ENCODE measurements at regions not wholly inside any gene's neighbourhood (a gene's known extent, or its start where the extent isn't known, plus 50 kb on each side); places are given as distances from the start of the nearest gene placed in this dataset.

DNA sequence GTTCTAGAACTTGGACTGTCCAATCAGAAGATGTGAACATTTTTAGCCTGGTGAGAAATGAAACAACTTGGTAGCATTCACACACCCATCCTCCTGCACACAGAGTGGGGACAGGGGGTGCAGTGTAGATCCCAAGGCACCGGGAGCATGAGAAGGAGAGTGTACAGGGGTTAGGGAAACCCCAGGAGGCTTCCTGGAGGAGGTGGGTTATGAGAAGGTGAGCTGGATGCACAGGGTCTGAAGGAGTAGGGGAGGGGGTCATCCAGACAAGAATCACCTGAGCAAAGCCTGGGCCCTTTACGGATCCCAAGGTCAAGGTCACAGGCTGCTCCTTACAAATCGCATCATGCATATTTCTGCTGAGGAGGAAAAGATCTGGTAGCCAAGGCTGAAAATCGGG is 117.5 kb upstream of the TMPRSS2 start:
- CTCF ChIA-PET = no interaction called here
- Mint-ChIP-seq H3K4me1 (no peaks in the 10 kb centered on the region), H3K27ac (no peak overlapping the region), H3K9me3 (ENCODE audit: low read depth) (no peaks in the 10 kb centered on the region), H3K36me3 (no peaks in the 10 kb centered on the region), H3K27me3 (peaks cover 9% of the 10 kb centered on the region), H3K4me3 (no peak overlapping the region)
- no peak for DNase-seq
- ATAC-seq = no peak

- peaks cover 10% of the 10 kb centered on the region for H3K27me3 Mint-ChIP-seq
- no peak for ATAC-seq
- CTCF ChIA-PET = no interaction called here
Measured at GRCh38 chr21:41624674-41625310, 116.8 kb upstream of the TMPRSS2 start.

GRCh38 chr21:41623945-41624344 is 116.0 kb upstream of the TMPRSS2 start:
- no peak overlapping the region for H3K27ac Mint-ChIP-seq
- CTCF ChIA-PET = no interaction called here
- no peak overlapping the region for H3K4me3 Mint-ChIP-seq
- peaks cover 12% of the 10 kb centered on the region for H3K27me3 Mint-ChIP-seq
- DNase-seq (no peak), ATAC-seq (no peak)
- no peaks in the 10 kb centered on the region for H3K4me1 Mint-ChIP-seq
- no peaks in the 10 kb centered on the region for H3K9me3 Mint-ChIP-seq (ENCODE audit: low read depth)
- no peaks in the 10 kb centered on the region for H3K36me3 Mint-ChIP-seq

More at GRCh38 chr21:41624674-41625310, 116.8 kb upstream of the TMPRSS2 start:
- Mint-ChIP-seq H3K27ac (no peak overlapping the region), H3K4me3 (no peak overlapping the region), H3K4me1 (no peaks in the 10 kb centered on the region), H3K9me3 (ENCODE audit: low read depth) (no peaks in the 10 kb centered on the region), H3K36me3 (no peaks in the 10 kb centered on the region)
- no peak for DNase-seq

- no peaks in the 10 kb centered on the region for H3K9me3 Mint-ChIP-seq (ENCODE audit: low read depth)
- H3K36me3 Mint-ChIP-seq = no peaks in the 10 kb centered on the region
- H3K27me3 Mint-ChIP-seq = peaks cover 12% of the 10 kb centered on the region
- H3K4me3 Mint-ChIP-seq = no peak overlapping the region
- ATAC-seq (no peak), DNase-seq (no peak)
- H3K27ac Mint-ChIP-seq = no peak overlapping the region
- CTCF ChIA-PET = no interaction called here
- no peaks in the 10 kb centered on the region for H3K4me1 Mint-ChIP-seq
Measured at GRCh38 chr21:41622831-41623548, 115.0 kb upstream of the TMPRSS2 start.

DNA sequence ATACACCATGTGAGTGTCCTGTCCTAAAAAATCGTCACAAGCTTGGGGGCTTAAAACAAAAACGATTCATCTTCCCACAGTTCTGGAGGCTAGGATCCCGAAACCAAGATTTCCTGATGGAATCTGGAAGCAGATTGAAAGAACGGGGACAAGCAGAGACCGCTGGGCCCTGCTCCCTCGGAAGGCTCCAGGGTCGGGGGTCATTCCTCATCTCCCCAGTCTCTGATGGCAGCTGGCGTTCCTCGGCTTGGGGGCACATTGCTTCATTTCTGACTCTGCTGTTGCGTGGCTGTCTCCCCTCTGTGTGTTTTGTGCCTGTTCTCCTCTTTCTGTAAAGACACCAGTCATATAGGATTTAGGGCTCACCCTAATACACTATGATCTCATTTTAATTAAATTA is 114.2 kb upstream of the TMPRSS2 start:
- H3K4me1 Mint-ChIP-seq = no peaks in the 10 kb centered on the region
- DNase-seq (no peak), ATAC-seq (no peak)

DNA sequence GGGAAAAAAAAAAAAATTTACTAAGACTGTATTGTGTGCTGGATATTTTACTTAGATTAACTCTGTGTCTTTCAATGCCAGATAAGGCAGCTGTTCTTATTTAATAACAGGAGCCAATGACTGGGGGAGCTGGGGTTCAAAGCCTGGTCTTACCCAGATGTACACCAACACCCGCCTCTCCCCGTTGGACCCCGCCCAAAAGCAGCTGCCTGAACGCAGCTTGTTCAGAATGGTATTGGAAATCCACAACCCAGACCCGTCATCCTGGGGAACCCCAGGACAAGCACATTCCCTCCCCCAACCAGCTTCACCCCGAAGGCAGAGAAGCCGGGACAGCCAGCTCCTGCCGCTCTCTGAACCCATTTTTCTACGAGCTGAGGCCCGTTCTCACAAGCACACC is 113.6 kb upstream of the TMPRSS2 start:
- H3K9me3 Mint-ChIP-seq (ENCODE audit: low read depth) = no peaks in the 10 kb centered on the region
- H3K27me3 Mint-ChIP-seq = peaks cover 18% of the 10 kb centered on the region
- no peaks in the 10 kb centered on the region for H3K36me3 Mint-ChIP-seq
- no peak for ATAC-seq
- H3K27ac Mint-ChIP-seq = no peak overlapping the region
- no peak for DNase-seq
- no peak overlapping the region for H3K4me3 Mint-ChIP-seq
- CTCF ChIA-PET = interaction anchor here (0.8 kb wide), 1 partner anchor 10 kb away, joined by 3 read pairs; no protein-coding TSS in a partner anchor
- no peaks in the 10 kb centered on the region for H3K4me1 Mint-ChIP-seq

More for the DNA sequence above, 114.2 kb upstream of the TMPRSS2 start:
- Mint-ChIP-seq H3K27ac (no peak overlapping the region), H3K36me3 (no peaks in the 10 kb centered on the region), H3K27me3 (peaks cover 12% of the 10 kb centered on the region), H3K4me3 (no peak overlapping the region), H3K9me3 (ENCODE audit: low read depth) (no peaks in the 10 kb centered on the region)
- CTCF ChIA-PET = no interaction called here

DNA sequence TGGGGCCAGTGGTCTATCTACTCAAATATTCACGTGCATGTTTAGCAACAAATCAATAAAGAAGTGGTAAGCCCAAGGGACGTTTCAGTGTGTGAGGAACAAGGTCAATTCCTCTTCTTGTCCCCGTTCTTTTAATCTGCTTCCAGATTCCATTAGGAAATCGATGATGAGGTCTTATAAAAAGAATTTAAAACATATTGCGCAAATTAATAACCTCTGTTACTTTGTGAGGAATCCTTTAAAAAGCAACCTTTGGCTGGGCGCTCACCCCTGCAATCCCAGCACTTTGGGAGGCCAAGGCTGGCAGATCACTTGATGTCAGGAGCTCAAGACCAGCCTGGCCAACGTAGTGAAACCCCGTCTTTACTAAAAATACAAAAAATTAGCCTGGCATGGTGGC is 113.0 kb upstream of the TMPRSS2 start:
- Mint-ChIP-seq H3K9me3 (ENCODE audit: low read depth) (no peaks in the 10 kb centered on the region), H3K27ac (no peak overlapping the region), H3K36me3 (no peaks in the 10 kb centered on the region), H3K27me3 (peaks cover 20% of the 10 kb centered on the region), H3K4me3 (no peak overlapping the region), H3K4me1 (no peaks in the 10 kb centered on the region)
- DNase-seq (no peak), ATAC-seq (no peak)
- CTCF ChIA-PET = interaction anchor here (0.8 kb wide), 1 partner anchor 9 kb away, joined by 3 read pairs; no protein-coding TSS in a partner anchor

DNA sequence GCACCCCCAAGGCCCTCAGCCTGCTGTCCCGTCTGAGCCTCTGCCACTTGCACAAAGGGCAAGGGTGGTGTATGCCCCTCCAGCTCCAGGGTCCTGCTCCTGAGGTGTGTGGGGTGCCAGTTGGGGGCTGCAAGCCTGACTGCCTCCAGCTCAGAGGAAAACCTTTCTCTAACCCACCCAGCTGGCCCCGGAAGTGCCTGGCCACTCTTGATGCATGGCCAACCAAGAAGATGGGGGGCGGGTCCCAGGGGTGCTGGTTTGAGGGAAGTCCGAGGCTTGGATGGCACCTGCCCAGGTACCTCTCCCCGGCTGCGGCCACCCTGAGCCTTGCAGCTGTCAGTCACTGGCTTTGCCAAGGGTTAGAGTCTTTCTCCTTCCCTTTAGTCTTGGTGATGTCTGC is 112.6 kb upstream of the TMPRSS2 start:
- no peaks in the 10 kb centered on the region for H3K4me1 Mint-ChIP-seq
- H3K27ac Mint-ChIP-seq = no peak overlapping the region
- H3K27me3 Mint-ChIP-seq = peaks cover 22% of the 10 kb centered on the region
- H3K36me3 Mint-ChIP-seq = no peaks in the 10 kb centered on the region
- no peaks in the 10 kb centered on the region for H3K9me3 Mint-ChIP-seq (ENCODE audit: low read depth)
- ATAC-seq (no peak), DNase-seq (no peak)
- CTCF ChIA-PET = no interaction called here
- no peak overlapping the region for H3K4me3 Mint-ChIP-seq

- Mint-ChIP-seq H3K4me1 (no peaks in the 10 kb centered on the region), H3K27ac (no peak overlapping the region), H3K36me3 (no peaks in the 10 kb centered on the region), H3K9me3 (ENCODE audit: low read depth) (no peaks in the 10 kb centered on the region), H3K4me3 (no peak overlapping the region), H3K27me3 (peaks cover 18% of the 10 kb centered on the region)
- no peak for ATAC-seq
- DNase-seq = no peak
- CTCF ChIA-PET = interaction anchor here (0.6 to 1.5 kb wide), 3 partner anchors 201 to 679 kb away, joined by 3 to 4 read pairs (median 4); no protein-coding TSS in a partner anchor
Measured at GRCh38 chr21:41616031-41616591, 108.2 kb upstream of the TMPRSS2 start.

GRCh38 chr21:41615613-41616012 is 107.7 kb upstream of the TMPRSS2 start:
- H3K9me3 Mint-ChIP-seq (ENCODE audit: low read depth) = no peaks in the 10 kb centered on the region
- no peak for ATAC-seq
- no peaks in the 10 kb centered on the region for H3K36me3 Mint-ChIP-seq
- peaks cover 18% of the 10 kb centered on the region for H3K27me3 Mint-ChIP-seq
- CTCF ChIA-PET = interaction anchor here (1.5 kb wide), 1 partner anchor 202 kb away, joined by 3 read pairs; no protein-coding TSS in a partner anchor
- no peaks in the 10 kb centered on the region for H3K4me1 Mint-ChIP-seq
- DNase-seq = no peak
- no peak overlapping the region for H3K4me3 Mint-ChIP-seq
- no peak overlapping the region for H3K27ac Mint-ChIP-seq

DNA sequence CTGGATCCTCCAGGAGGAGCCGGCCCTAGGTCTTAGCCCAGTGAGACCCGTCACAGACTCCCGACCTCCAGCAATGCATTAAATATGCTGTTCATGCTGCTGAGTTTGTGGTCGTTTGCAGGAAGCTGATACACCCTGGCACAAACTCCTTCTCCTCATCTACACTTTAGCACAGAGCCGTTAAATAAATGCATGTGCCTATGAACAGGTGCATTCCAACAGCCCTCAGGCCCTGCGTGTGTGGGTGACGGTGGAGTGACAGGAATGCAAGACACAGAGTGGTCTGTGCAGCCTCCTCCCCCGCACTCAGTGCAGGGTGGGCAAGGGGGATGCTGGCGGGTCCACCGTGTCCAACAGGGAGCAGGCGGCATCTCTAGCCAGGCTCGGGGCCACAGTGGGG is 106.6 kb upstream of the TMPRSS2 start:
- no peak for ATAC-seq
- no peak for DNase-seq
- Mint-ChIP-seq H3K4me3 (no peak overlapping the region), H3K27ac (no peak overlapping the region), H3K4me1 (no peaks in the 10 kb centered on the region), H3K36me3 (no peaks in the 10 kb centered on the region), H3K27me3 (peaks cover 23% of the 10 kb centered on the region), H3K9me3 (ENCODE audit: low read depth) (no peaks in the 10 kb centered on the region)
- CTCF ChIA-PET = interaction anchor here (1.5 kb wide), 1 partner anchor 203 kb away, joined by 3 read pairs; no protein-coding TSS in a partner anchor

GRCh38 chr21:41613533-41613909 is 105.6 kb upstream of the TMPRSS2 start:
- CTCF ChIA-PET = interaction anchor here (1.1 to 1.8 kb wide), 3 partner anchors 155 to 504 kb away, joined by 3 to 5 read pairs (median 4); no protein-coding TSS in a partner anchor
- H3K4me1 Mint-ChIP-seq = no peaks in the 10 kb centered on the region
- no peaks in the 10 kb centered on the region for H3K9me3 Mint-ChIP-seq (ENCODE audit: low read depth)
- peaks cover 24% of the 10 kb centered on the region for H3K27me3 Mint-ChIP-seq
- H3K4me3 Mint-ChIP-seq = no peak overlapping the region
- H3K36me3 Mint-ChIP-seq = no peaks in the 10 kb centered on the region
- DNase-seq (no peak), ATAC-seq (no peak)
- H3K27ac Mint-ChIP-seq = no peak overlapping the region

DNA sequence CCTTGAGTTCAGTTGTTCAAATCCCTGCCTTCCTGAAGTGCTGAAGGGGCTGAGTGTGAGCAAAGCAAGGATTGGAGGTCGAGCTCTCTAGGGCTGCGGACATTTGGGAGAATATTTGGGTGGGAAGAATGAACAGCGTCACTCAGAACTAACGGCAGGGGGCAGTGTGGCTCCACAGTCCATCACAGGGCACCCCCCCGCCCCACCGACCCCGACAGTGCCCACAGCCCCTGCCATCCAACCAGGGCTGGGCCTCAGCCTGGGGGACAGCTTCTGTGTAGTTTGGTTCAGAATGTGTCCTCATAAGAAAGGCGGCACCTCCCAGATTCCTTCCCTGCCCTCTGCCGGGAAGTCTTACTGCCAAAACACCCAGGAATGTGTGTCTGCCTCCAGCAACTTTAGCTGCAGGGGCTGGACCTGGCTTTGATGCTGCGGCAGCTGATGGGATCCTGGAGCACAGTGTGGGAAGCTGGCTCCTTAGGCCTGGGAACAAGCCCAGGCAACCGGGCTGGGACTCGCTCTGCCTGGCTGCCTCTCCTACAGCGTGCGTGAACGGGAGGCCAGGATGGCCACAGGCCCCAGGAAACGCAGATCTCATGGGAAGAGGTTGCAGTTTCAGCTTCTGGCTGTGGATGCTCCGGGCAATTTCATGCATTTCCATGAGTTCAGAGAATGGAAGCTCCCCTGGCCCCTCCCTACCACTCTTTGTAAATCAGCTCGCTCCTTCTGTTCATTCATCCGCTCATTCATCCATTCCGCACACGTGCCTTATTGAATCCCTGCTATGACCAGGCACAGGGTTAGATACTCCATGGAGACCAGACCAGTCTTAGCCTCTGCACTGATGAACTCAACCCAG is 104.9 kb upstream of the TMPRSS2 start:
- H3K27ac Mint-ChIP-seq = no peak overlapping the region
- ATAC-seq = peak; percentile 51

More for the DNA sequence above, 104.9 kb upstream of the TMPRSS2 start:
- CTCF ChIA-PET = interaction anchor here (1.1 to 1.8 kb wide), 6 partner anchors 8 to 505 kb away, joined by 3 to 5 read pairs (median 4); no protein-coding TSS in a partner anchor
- Mint-ChIP-seq H3K36me3 (no peaks in the 10 kb centered on the region), H3K4me3 (no peak overlapping the region), H3K27me3 (peaks cover 25% of the 10 kb centered on the region), H3K4me1 (no peaks in the 10 kb centered on the region), H3K9me3 (ENCODE audit: low read depth) (no peaks in the 10 kb centered on the region)
- DNase-seq = no peak
